Testis (tissue), 2 donors: ENCODE measurements at regions not wholly inside any gene's neighbourhood (a gene's known extent, or its start where the extent isn't known, plus 50 kb on each side); places are given as distances from the start of the nearest gene placed in this dataset.

Experiments
- CTCF ChIP-seq, 3 experiments: fragments of 450-650 bp in 2 of 3; fragments of 200-600 bp in 1 of 3; sonication (generic) in 1 of 3; IDR thresholded peaks; one replicate each; pipeline ENCODE4 v1.5.1; 2016 to 2019; ENCODE audit warnings: antibody characterized with exemption in 3 of 3, mild to moderate bottlenecking in 2 of 3, moderate library complexity in 1 of 3
- POLR2A ChIP-seq: fragments of 450-650 bp; IDR thresholded peaks from one replicate; pipeline ENCODE4 v1.6.1; 2017; ENCODE audit warnings: antibody characterized with exemption, mild to moderate bottlenecking, moderate library complexity

DNA sequence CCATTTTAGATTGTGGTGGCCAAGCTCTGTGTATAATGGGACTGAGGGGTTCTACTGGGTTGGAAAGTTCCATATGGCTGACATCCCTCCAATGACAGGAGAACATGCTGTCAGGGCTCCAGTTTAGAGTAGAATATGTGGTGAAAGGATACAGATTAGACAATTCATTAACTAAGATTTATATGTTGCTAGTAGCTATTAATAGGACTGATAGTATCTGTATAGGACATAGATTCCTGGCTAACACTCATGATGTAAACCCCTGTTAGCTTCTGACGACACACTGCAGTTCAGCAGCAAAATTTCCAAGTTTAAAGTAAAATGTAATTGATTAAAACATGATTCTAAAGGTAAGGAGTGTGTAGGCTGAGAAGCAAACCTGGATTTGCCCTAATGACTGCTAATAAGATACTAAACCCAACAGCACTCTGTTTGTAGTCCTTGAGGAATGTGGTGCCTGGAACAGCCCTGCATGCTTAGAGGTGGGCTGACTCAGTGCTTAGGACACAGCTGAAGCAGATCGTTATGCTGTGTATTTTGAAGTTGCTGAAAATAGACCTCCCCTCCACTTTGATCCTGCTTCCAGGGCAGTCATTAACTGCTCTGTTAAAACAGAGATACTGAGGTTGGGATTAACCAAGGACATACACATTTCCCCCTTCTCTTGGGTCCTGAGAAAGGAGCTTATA is 1129.6 kb downstream of the SORCS3 start:
- no peak for TF ChIP-seq CTCF (IDR thresholded peaks at IDR 0.05)
- TF ChIP-seq POLR2A = no peak
